Skeletal muscle cell (primary cell): ENCODE measurements at regions not wholly inside any gene's neighbourhood (a gene's known extent, or its start where the extent isn't known, plus 50 kb on each side); places are given as distances from the start of the nearest gene placed in this dataset.
"Not testable (repeated sequence)": the region's sequence is repeated elsewhere in the genome, so short reads cannot be mapped to it uniquely, and the experiment has no call there.

ENCODE experiments used
- DNase-seq: peaks from one replicate; pipeline ENCODE4 v3.0.0-alpha.2; 2010; ENCODE audit warnings: low read depth
- H3K4me3 ChIP-seq: 2 replicates; pipeline ENCODE4 v1.5.1; 2011; ENCODE audit warnings: low read depth, mild to moderate bottlenecking, control low read depth, low read length, moderate library complexity

- H3K4me3 ChIP-seq = no peak overlapping the region
- DNase-seq = no peak
Measured at GRCh38 chr19:57010541-57010940, 109.2 kb upstream of the USP29 start.

- no peak for DNase-seq
- H3K4me3 ChIP-seq = no peak overlapping the region
Measured at GRCh38 chr19:57016076-57016475, 103.7 kb upstream of the USP29 start.

- no peak for DNase-seq
- no peak overlapping the region for H3K4me3 ChIP-seq
Measured at GRCh38 chr19:57016491-57016890, 103.3 kb upstream of the USP29 start.

GRCh38 chr19:57025491-57025890 lies 94.3 kb upstream of the USP29 start:
- H3K4me3 ChIP-seq = no peak overlapping the region
- DNase-seq = no peak

- H3K4me3 ChIP-seq = no peak overlapping the region
- DNase-seq = no peak
Measured at GRCh38 chr19:57026476-57026875, 93.3 kb upstream of the USP29 start.

- H3K4me3 ChIP-seq = no peak overlapping the region
- no peak for DNase-seq
Measured at GRCh38 chr19:57027360-57027759, 92.4 kb upstream of the USP29 start.

- no peak for DNase-seq
- no peak overlapping the region for H3K4me3 ChIP-seq
Measured at GRCh38 chr19:57028804-57029525, 90.8 kb upstream of the USP29 start.

GRCh38 chr19:57031106-57031505 lies 88.7 kb upstream of the USP29 start:
- DNase-seq = no peak
- no peak overlapping the region for H3K4me3 ChIP-seq

GRCh38 chr19:57033576-57033975 lies 86.2 kb upstream of the USP29 start:
- no peak for DNase-seq
- no peak overlapping the region for H3K4me3 ChIP-seq

- H3K4me3 ChIP-seq = no peak overlapping the region
- DNase-seq = no peak
Measured at GRCh38 chr19:57034544-57034943, 85.2 kb upstream of the USP29 start.

- H3K4me3 ChIP-seq, DNase-seq: not testable (repeated sequence)
Measured at GRCh38 chr19:57035740-57036139, 84.0 kb upstream of the USP29 start.

GRCh38 chr19:57037556-57037955 lies 82.2 kb upstream of the USP29 start:
- no peak overlapping the region for H3K4me3 ChIP-seq
- no peak for DNase-seq

- H3K4me3 ChIP-seq = no peak overlapping the region
- no peak for DNase-seq
Measured at GRCh38 chr19:57047743-57048142, 72.0 kb upstream of the USP29 start.

- no peak overlapping the region for H3K4me3 ChIP-seq
- no peak for DNase-seq
Measured at GRCh38 chr19:57050863-57051262, 68.9 kb upstream of the USP29 start.

- no peak overlapping the region for H3K4me3 ChIP-seq
- no peak for DNase-seq
Measured at GRCh38 chr19:57052081-57052480, 67.7 kb upstream of the USP29 start.

- no peak for DNase-seq
Measured at GRCh38 chr19:57053401-57053800, 66.4 kb upstream of the USP29 start.

GRCh38 chr19:57055956-57056355 lies 63.8 kb upstream of the USP29 start:
- DNase-seq = no peak

More at GRCh38 chr19:57053401-57053800, 66.4 kb upstream of the USP29 start:
- H3K4me3 ChIP-seq = no peak overlapping the region

GRCh38 chr19:57057036-57057686 lies 62.6 kb upstream of the USP29 start:
- peak; percentile 47 for DNase-seq
- H3K4me3 ChIP-seq = no peak overlapping the region

More at GRCh38 chr19:57055956-57056355, 63.8 kb upstream of the USP29 start:
- no peak overlapping the region for H3K4me3 ChIP-seq

- no peak overlapping the region for H3K4me3 ChIP-seq
- no peak for DNase-seq
Measured at GRCh38 chr19:57058871-57059270, 60.9 kb upstream of the USP29 start.

- no peak for DNase-seq
- no peak overlapping the region for H3K4me3 ChIP-seq
Measured at GRCh38 chr19:57063070-57063469, 56.7 kb upstream of the USP29 start.

- H3K4me3 ChIP-seq = no peak overlapping the region
- no peak for DNase-seq
Measured at GRCh38 chr19:57067440-57067839, 52.3 kb upstream of the USP29 start.
